ENCODE measurements at regions not wholly inside any gene's neighbourhood (a gene's known extent, or its start where the extent isn't known, plus 50 kb on each side); places are given as distances from the start of the nearest gene placed in this dataset.

GRCh38 chr2:128930101-128930500, 611.4 kb upstream of the HS6ST1 start:
- no peaks in the 10 kb centered on the region for H3K4me1 ChIP-seq (ENCODE audit: low read depth, poor library complexity, severe bottlenecking)
- no peaks in the 10 kb centered on the region for H4K20me1 ChIP-seq (ENCODE audit: insufficient read depth)
- no peak overlapping the region for H3K9ac ChIP-seq
- H3K27ac ChIP-seq = no peak overlapping the region
- no peaks in the 10 kb centered on the region for H3K36me3 ChIP-seq (ENCODE audit: insufficient read depth)
- no peak for TF ChIP-seq CTCF (conservative IDR thresholded peaks at IDR 0.05; ENCODE audit: low read depth, low read length)
- no peaks in the 10 kb centered on the region for H3K27me3 ChIP-seq (ENCODE audit: insufficient read depth, low read depth)
- no peak overlapping the region for H2AFZ ChIP-seq (ENCODE audit: low read depth)
- no peak overlapping the region for H3K4me2 ChIP-seq
- no peaks in the 10 kb centered on the region for H3K79me2 ChIP-seq (ENCODE audit: insufficient read depth, low read depth)
- H3K4me3 ChIP-seq (IDR thresholded peaks at IDR 0.05; ENCODE audit: insufficient read depth, low read depth, low read length) = no peak overlapping the region

DNA sequence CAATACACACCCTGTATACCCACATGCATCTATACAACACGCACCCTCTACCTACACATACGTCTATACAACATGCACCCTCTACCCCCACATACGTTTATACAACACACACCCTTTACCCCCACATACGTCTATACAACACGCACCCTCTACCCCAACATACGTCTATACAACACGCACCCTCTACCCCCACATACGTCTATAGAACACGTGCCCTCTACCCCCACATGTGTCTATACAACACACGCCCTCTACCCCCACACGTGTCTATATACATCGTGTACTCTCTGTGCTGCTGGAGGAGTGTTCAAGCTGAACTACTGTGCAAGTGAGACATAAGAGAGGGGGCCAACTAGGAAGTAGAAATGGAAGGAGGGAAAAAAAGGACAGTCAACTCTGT, 621.7 kb upstream of the HS6ST1 start:
- no peaks in the 10 kb centered on the region for H3K27me3 ChIP-seq (ENCODE audit: insufficient read depth, low read depth)
- no peaks in the 10 kb centered on the region for H3K36me3 ChIP-seq (ENCODE audit: insufficient read depth)
- no peak overlapping the region for H3K9ac ChIP-seq
- no peak overlapping the region for H2AFZ ChIP-seq (ENCODE audit: low read depth)
- no peaks in the 10 kb centered on the region for H4K20me1 ChIP-seq (ENCODE audit: insufficient read depth)
- H3K27ac ChIP-seq = no peak overlapping the region
- H3K4me2 ChIP-seq = no peak overlapping the region
- no peaks in the 10 kb centered on the region for H3K79me2 ChIP-seq (ENCODE audit: insufficient read depth, low read depth)
- TF ChIP-seq CTCF (conservative IDR thresholded peaks at IDR 0.05; ENCODE audit: low read depth, low read length) = no peak
- no peak overlapping the region for H3K4me3 ChIP-seq (IDR thresholded peaks at IDR 0.05; ENCODE audit: insufficient read depth, low read depth, low read length)
- no peaks in the 10 kb centered on the region for H3K4me1 ChIP-seq (ENCODE audit: low read depth, poor library complexity, severe bottlenecking)

GRCh38 chr2:128941751-128942150, 623.1 kb upstream of the HS6ST1 start:
- no peak overlapping the region for H3K9ac ChIP-seq
- TF ChIP-seq CTCF (conservative IDR thresholded peaks at IDR 0.05; ENCODE audit: low read depth, low read length) = no peak
- no peak overlapping the region for H3K4me3 ChIP-seq (IDR thresholded peaks at IDR 0.05; ENCODE audit: insufficient read depth, low read depth, low read length)

DNA sequence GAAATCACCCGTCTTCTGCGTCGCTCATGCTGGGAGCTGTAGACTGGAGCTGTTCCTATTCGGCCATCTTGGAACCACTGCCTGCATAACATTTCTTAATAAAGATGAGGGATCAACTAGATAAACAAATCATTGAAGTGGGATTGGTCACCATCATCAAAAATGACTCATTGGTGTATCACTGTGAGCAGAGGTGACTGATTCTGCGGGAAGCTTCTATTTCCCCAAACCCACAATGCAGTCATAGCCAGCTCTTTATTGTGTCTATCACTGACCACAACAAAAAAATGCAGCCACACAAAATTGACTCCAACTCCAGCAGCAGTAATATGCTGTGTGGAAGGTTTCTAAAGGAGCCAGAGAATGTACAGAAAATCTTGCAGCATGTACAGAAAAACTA, 630.7 kb upstream of the HS6ST1 start:
- H3K4me1 ChIP-seq (ENCODE audit: low read depth, poor library complexity, severe bottlenecking) = no peaks in the 10 kb centered on the region
- no peaks in the 10 kb centered on the region for H4K20me1 ChIP-seq (ENCODE audit: insufficient read depth)
- H3K27ac ChIP-seq = no peak overlapping the region
- no peak overlapping the region for H3K9ac ChIP-seq
- no peak overlapping the region for H3K4me3 ChIP-seq (IDR thresholded peaks at IDR 0.05; ENCODE audit: insufficient read depth, low read depth, low read length)
- H3K79me2 ChIP-seq (ENCODE audit: insufficient read depth, low read depth) = no peaks in the 10 kb centered on the region
- no peak overlapping the region for H3K4me2 ChIP-seq
- TF ChIP-seq CTCF (conservative IDR thresholded peaks at IDR 0.05; ENCODE audit: low read depth, low read length) = no peak
- no peaks in the 10 kb centered on the region for H3K36me3 ChIP-seq (ENCODE audit: insufficient read depth)
- H3K27me3 ChIP-seq (ENCODE audit: insufficient read depth, low read depth) = no peaks in the 10 kb centered on the region
- no peak overlapping the region for H2AFZ ChIP-seq (ENCODE audit: low read depth)

More at GRCh38 chr2:128941751-128942150, 623.1 kb upstream of the HS6ST1 start:
- H3K27me3 ChIP-seq (ENCODE audit: insufficient read depth, low read depth) = no peaks in the 10 kb centered on the region
- no peaks in the 10 kb centered on the region for H3K4me1 ChIP-seq (ENCODE audit: low read depth, poor library complexity, severe bottlenecking)
- H3K4me2 ChIP-seq = no peak overlapping the region
- H3K36me3 ChIP-seq (ENCODE audit: insufficient read depth) = no peaks in the 10 kb centered on the region
- H4K20me1 ChIP-seq (ENCODE audit: insufficient read depth) = no peaks in the 10 kb centered on the region
- H3K27ac ChIP-seq = no peak overlapping the region
- H2AFZ ChIP-seq (ENCODE audit: low read depth) = no peak overlapping the region
- H3K79me2 ChIP-seq (ENCODE audit: insufficient read depth, low read depth) = no peaks in the 10 kb centered on the region

All from KMS-11 (cell line).